Stimulated activated naive CD8-positive, alpha-beta T cell treated with anti-CD3 and anti-CD28 coated beads, Interleukin-15, amount 100 ng/mL, for 72 hours (primary cell): ENCODE measurements at regions not wholly inside any gene's neighbourhood (a gene's known extent, or its start where the extent isn't known, plus 50 kb on each side); places are given as distances from the start of the nearest gene placed in this dataset.

Experiments used
- ATAC-seq: fragments of 150-1000 bp; cut with Tn5 transposase; 2 replicates; pipeline ENCODE4 v1.10.0; 2021; ENCODE audit warnings: mild to moderate bottlenecking, moderate library complexity
- DNase-seq, 2 donors: peaks; one replicate each; pipeline ENCODE4 v3.0.0; 2021 to 2022
- H3K27ac Mint-ChIP-seq, 2 donors: one replicate each; pipeline ENCODE4 v1.8.0; 2022; ENCODE audit warnings: mild to moderate bottlenecking in 2 of 2, mixed read lengths in 2 of 2, moderate library complexity in 2 of 2
- H3K27me3 Mint-ChIP-seq: one replicate; pipeline ENCODE4 v1.8.0; 2022; ENCODE audit warnings: mixed read lengths
- H3K4me1 Mint-ChIP-seq: one replicate; pipeline ENCODE4 v1.8.0; 2022; ENCODE audit warnings: mild to moderate bottlenecking, mixed read lengths
- H3K4me3 Mint-ChIP-seq, 2 donors: one replicate each; pipeline ENCODE4 v1.8.0; 2022; ENCODE audit warnings: mild to moderate bottlenecking in 2 of 2, mixed read lengths in 2 of 2, moderate library complexity in 1 of 2
- H3K9me3 Mint-ChIP-seq, 2 donors: one replicate each; pipeline ENCODE4 v1.8.0; 2022; ENCODE audit warnings: mixed read lengths in 2 of 2

DNA sequence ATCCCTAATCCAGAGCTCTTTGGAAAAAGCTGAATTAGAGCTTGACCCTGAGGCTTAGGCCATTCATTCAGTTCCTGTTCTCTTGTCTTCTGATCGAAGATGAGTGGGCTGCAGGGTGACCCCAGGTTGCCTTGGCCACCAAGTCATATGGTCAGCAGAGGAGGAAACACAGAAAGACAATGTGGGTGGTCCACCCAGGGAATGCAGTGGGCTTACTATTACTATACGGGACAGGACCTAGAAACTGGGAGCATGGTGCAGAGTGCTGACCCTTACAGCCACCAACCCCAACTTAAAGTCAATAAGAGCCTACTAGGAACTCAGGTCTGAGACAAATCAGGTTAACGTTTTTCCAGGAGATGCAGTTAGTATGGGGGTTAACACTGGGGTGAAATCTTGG is 200.5 kb downstream of the HERPUD2 start:
- Mint-ChIP-seq H3K4me3 (no peak overlapping the region), H3K27ac (no peak overlapping the region), H3K9me3 (no peaks in the 10 kb centered on the region), H3K4me1 (no peaks in the 10 kb centered on the region), H3K27me3 (peaks cover 21% of the 10 kb centered on the region)
- no peak for DNase-seq
- no peak for ATAC-seq

DNA sequence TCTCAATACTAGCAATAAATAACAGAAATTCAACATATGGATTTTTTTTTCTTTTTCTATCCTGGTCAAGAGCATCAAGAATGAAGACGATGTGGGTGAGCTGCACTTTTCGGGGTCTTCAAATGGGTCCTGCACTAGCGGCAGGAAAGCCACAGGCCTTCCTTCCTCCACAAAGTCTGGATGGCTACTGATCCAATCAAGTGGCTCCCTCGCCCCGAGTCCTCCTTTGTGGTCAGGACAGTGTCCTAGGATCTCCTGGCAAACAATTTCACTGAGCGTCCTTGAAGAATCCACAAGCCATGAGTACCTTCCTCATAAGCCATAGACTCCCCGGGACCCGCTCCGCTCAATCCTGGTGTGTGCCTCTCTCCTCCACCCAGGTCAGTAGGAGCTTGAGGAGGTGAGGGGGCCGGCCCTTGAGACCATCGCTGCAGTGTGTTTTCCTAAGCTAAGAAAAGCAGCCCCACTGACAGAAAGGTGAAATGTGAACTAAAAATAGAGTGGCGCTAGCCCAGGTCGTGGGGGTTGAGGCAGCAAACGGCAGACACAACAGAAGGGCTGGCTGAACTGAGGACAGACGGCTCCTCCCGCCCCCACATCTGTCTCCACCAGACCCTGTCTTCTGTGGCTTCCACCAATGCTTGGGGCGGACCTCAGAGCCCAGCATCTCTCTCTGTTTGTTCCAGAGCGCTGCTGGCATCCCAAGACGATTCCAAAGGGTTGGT is 202.3 kb downstream of the HERPUD2 start:
- Mint-ChIP-seq H3K27ac (no peak overlapping the region), H3K4me3 (no peak overlapping the region), H3K9me3 (no peaks in the 10 kb centered on the region), H3K27me3 (peaks cover 7% of the 10 kb centered on the region), H3K4me1 (no peaks in the 10 kb centered on the region)
- no peak for DNase-seq
- no peak for ATAC-seq

DNA sequence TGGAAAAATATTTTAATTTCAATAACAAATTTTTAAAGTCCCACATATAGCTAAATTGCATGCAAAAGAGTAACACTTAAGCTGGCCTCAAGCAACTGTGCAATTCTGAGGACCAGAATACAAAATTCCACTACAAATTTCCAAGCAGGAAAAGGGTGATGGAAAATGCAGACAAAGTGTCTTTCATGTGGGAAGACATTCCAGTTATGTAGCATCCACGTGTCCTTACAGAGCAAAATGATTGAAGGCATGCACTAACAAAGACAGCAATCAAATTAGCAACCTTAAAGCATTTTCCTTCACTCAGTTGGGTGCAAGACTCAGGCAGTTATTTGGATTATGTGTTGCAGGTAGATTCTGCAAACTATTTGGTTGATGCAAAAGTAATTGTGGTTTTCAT is 203.7 kb downstream of the HERPUD2 start:
- H3K27me3 Mint-ChIP-seq: no peaks in the 10 kb centered on the region
- DNase-seq: no peak
- ATAC-seq: no peak
- H3K4me1 Mint-ChIP-seq: no peaks in the 10 kb centered on the region
- no peak overlapping the region for H3K4me3 Mint-ChIP-seq
- no peaks in the 10 kb centered on the region for H3K9me3 Mint-ChIP-seq
- no peak overlapping the region for H3K27ac Mint-ChIP-seq

DNA sequence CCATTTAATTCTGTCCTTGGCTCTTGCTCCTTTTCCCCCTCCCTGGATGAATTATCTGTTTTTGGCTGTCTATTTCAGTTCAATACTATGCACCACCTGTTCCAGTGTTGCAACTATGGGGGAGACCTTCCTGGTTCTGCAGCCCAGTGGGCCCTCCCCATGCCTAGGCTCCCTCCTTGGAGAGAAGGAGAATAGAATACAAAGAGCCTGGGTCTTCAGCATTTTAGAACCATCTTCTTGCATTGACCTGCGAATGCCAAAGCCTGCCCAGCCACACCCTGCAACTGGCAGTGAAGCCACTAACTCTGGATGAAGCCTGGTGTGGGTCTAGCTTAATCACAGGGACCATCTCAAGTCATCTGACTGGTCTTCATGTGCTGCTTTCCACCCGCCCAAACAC is 207.1 kb downstream of the HERPUD2 start:
- Mint-ChIP-seq H3K27ac (no peak overlapping the region), H3K4me3 (no peak overlapping the region), H3K9me3 (no peaks in the 10 kb centered on the region), H3K4me1 (no peaks in the 10 kb centered on the region), H3K27me3 (peaks cover 8% of the 10 kb centered on the region)
- ATAC-seq (no peak), DNase-seq (no peak)

DNA sequence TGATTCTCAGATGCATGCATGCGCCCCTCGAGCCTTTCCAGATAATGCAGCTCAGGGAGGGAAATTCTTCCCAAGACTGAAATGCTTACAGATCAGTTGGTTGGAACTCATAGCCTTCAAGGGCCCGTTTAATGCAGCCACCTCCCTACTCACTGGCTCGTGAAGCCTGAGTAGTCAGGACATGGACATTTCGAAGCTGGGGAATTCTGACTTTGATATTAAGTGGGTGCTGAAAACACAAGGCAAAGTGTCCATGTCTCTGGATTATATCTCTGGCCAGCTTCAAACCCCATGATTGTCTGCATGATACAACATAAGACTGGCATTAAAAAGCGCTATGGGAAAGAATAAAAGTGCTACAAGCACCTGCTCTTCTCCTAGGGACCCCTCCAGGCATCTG is 207.5 kb downstream of the HERPUD2 start:
- Mint-ChIP-seq H3K9me3 (no peaks in the 10 kb centered on the region), H3K4me1 (no peaks in the 10 kb centered on the region), H3K27ac (no peak overlapping the region), H3K4me3 (no peak overlapping the region), H3K27me3 (peaks cover 8% of the 10 kb centered on the region)
- DNase-seq: no peak
- ATAC-seq: no peak

DNA sequence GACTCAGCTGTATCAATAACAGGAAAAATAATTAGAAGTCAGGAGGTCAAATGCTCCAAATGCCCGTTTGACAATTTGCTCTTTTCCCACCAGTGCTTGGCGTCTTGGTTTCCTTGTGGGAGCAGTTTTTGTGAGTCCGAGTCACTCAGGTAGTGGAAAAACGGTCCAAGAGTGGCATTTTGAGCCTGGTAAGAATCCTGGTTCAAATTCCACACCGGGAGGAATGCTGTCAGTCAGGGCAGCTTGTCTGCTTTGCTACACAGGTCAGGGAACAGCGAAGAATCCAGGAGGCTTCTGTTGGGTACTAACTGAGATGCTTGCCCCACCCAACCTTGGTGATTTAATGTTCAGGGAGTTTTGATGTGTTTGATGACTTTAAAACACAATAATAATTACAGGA is 209.5 kb downstream of the HERPUD2 start:
- no peaks in the 10 kb centered on the region for H3K9me3 Mint-ChIP-seq
- no peak for DNase-seq
- H3K27ac Mint-ChIP-seq: no peak overlapping the region
- no peak overlapping the region for H3K4me3 Mint-ChIP-seq
- no peaks in the 10 kb centered on the region for H3K4me1 Mint-ChIP-seq
- no peak for ATAC-seq
- peaks cover 23% of the 10 kb centered on the region for H3K27me3 Mint-ChIP-seq

DNA sequence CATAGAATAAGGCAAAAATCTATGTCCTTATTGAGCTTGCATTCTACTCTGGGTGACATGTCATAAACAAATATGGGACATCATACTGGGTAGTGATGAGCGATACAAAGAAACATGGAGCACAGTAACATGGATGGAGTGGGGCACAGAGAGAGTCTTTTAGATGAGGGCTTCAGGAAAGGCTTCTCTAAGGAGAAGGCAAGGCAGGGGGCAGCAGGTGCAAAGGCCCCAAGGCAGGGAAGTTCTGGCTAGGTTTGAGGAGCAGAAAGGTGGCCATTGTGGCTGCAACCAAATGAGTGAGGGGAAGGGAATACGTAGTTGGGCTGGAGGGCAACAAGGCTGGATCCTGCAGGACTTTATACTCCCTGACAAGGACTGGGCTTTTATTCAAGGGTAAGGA is 211.4 kb downstream of the HERPUD2 start:
- Mint-ChIP-seq H3K9me3 (peaks cover 0 to 1% of the 10 kb centered on the region in 2 donors), H3K4me3 (no peak overlapping the region), H3K4me1 (no peaks in the 10 kb centered on the region), H3K27ac (no peak overlapping the region), H3K27me3 (peaks cover 24% of the 10 kb centered on the region)
- DNase-seq: no peak
- no peak for ATAC-seq

DNA sequence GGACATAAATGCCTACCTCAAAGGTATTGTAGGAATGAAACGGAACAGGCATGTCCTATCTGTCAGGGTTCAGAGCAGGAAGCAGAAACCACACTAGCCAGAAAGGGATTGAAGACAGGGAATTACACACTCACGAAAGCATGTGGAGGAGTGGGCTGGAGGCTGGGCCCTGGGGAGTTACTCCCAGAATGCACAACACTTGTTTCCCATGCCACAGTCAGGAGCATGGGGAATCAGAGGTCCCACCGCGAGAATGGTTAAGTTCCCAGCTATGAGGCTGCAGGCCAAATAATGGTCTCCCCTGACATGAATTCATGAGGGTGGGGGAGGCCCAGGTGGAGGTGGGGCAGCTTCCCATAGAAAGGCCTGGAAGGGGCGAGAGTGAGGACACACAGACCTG is 212.7 kb downstream of the HERPUD2 start:
- Mint-ChIP-seq H3K27me3 (peaks cover 29% of the 10 kb centered on the region), H3K4me1 (no peaks in the 10 kb centered on the region), H3K9me3 (peaks cover 1 to 14% of the 10 kb centered on the region in 2 donors), H3K27ac (no peak overlapping the region), H3K4me3 (no peak overlapping the region)
- ATAC-seq (no peak), DNase-seq (no peak)

DNA sequence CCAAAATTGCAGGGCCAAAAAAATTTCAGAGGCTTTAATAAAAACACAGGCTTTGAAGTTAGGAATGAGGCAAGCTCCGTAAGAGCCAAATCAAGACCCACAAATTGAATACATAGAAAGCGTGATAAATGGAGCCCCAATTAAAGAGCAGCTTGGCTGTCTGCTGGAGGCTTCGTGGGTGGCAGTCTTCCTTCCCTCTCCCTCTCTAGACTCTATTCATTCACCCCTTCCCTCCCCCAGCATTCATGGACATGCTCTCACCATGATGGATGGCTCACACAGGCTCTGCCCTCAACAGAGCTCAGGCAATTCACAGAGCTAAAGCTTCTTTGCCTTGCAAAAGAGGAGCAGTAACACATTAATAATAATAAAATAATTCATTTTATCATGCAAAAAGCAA is 214.1 kb downstream of the HERPUD2 start:
- Mint-ChIP-seq H3K27ac (no peak overlapping the region), H3K4me3 (no peak overlapping the region)

DNA sequence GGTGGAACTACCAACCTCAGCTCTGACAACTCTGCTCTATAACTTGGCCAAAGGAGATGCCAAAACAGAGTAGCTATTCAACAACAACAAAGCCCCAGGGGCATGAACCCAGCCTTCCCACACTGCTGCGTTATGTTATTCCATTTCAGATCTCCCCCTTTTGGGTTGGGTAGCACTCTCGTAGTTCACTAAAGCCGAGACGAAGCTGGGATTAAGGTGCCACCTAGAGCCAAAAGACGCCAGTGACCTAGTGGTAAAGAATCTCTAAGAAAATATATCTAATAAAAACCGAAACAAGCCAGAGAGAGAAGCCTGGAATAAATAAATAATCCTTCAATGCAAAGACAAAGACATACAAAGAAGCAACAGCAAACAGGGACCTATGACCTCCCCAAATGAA is 217.3 kb downstream of the HERPUD2 start:
- H3K9me3 Mint-ChIP-seq: peaks cover 13 to 25% of the 10 kb centered on the region in 2 donors
- peaks cover 42% of the 10 kb centered on the region for H3K27me3 Mint-ChIP-seq
- ATAC-seq (no peak), DNase-seq (no peak)
- H3K4me3 Mint-ChIP-seq: no peak overlapping the region
- no peaks in the 10 kb centered on the region for H3K4me1 Mint-ChIP-seq
- H3K27ac Mint-ChIP-seq: no peak overlapping the region

More for the DNA sequence above, 214.1 kb downstream of the HERPUD2 start:
- Mint-ChIP-seq H3K4me1 (no peaks in the 10 kb centered on the region), H3K27me3 (peaks cover 29% of the 10 kb centered on the region), H3K9me3 (peaks cover 8 to 18% of the 10 kb centered on the region in 2 donors)
- DNase-seq (no peak), ATAC-seq (no peak)

DNA sequence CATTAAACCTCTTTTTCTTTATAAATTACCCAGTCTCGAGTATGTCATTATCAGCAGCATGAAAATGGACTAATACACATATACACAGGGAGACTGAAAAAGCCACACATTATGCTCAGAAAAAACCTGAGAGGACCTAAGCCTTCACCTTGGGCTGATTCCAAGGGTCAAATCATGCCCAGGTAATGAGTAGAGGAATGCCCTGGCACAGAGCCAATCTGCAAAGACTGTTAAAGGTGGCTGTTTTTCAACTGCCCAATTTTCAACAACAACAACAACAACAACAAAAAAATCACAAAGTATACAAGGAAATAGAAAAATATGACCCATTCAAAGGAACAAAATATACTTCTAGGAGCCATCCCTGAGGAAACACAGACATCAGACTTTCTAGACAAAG is 220.2 kb upstream of the TBX20 start:
- H3K4me1 Mint-ChIP-seq: no peaks in the 10 kb centered on the region
- H3K9me3 Mint-ChIP-seq: peaks cover 13 to 25% of the 10 kb centered on the region in 2 donors
- H3K27me3 Mint-ChIP-seq: peaks cover 37% of the 10 kb centered on the region
- no peak overlapping the region for H3K27ac Mint-ChIP-seq
- ATAC-seq (no peak), DNase-seq (no peak)
- no peak overlapping the region for H3K4me3 Mint-ChIP-seq

DNA sequence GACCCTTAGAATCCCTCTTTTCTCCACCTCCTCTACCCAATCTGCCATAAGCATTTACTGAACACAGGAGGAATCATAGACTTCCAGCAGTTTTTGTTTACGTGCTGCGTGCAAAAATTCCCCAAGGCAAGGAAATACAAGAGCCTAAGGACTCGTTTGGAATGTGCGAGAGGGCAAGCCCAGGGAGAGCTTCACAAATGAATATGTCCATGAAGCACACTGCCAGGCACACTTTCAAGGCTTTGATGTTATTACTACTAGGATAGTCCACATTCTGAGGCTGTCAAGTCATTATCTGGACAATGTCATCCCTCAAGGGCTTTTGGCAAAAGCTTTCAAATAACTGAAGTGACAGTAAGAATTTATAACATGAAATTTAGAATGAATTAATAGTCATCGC is 214.7 kb upstream of the TBX20 start:
- no peaks in the 10 kb centered on the region for H3K4me1 Mint-ChIP-seq
- DNase-seq (no peak), ATAC-seq (no peak)
- H3K4me3 Mint-ChIP-seq: no peak overlapping the region
- no peaks in the 10 kb centered on the region for H3K9me3 Mint-ChIP-seq
- no peak overlapping the region for H3K27ac Mint-ChIP-seq
- H3K27me3 Mint-ChIP-seq: peaks cover 26% of the 10 kb centered on the region

DNA sequence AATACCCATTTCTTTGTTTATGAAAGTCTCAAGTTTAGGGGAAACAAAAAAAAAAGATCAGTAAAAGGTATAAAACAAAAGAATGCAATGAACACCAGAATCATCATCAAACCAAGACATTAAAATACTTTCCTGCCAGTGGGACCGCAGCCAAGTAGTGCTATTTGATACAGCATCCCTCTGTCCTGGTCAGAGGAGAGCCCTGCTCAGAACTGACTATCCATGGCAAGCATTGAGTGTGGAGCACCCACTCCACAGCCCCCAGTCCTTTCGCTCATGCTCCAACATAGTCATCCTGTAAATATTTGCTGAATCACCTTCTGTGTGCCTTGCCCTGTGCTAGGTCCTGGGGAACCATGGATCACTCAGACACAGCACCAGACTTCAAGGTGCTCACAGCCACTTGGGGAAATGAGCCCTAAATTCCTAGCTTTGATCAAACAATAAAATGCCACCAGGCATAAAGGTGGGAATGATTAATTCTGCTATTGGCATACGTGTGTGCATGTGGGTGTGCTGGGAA is 213.6 kb upstream of the TBX20 start:
- no peak overlapping the region for H3K27ac Mint-ChIP-seq
- H3K4me1 Mint-ChIP-seq: no peaks in the 10 kb centered on the region
- ATAC-seq (no peak), DNase-seq (no peak)
- H3K9me3 Mint-ChIP-seq: no peaks in the 10 kb centered on the region
- peaks cover 20% of the 10 kb centered on the region for H3K27me3 Mint-ChIP-seq
- no peak overlapping the region for H3K4me3 Mint-ChIP-seq

DNA sequence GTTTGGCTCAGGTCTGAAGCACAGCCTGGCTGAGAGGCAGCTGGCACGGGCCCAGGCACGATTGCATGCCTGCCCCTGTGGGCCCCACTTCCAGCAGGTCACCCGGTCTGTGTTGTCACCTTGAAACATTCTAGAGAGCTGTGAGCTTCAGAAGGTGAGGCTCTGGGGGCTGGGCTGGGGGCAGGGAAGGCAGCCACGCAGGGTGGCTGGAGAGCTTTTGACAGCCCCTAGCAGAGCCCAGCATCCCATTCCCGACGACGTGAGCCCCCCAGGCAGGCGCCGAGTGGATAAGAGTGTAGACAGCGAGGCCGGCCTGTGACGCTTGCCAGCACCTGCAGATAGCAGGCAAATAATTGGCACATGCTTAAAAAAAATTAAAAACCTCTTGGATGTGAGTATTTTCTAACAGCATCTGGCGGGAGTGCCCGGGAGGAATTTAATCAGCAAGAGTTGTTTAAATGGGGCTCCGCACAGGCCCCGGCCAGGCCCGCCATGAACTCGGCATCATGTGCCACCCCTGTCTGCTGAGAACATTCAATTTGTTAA is 212.0 kb upstream of the TBX20 start:
- Mint-ChIP-seq H3K27ac (no peak overlapping the region), H3K9me3 (no peaks in the 10 kb centered on the region), H3K4me3 (no peak overlapping the region), H3K4me1 (no peaks in the 10 kb centered on the region), H3K27me3 (peaks cover 20% of the 10 kb centered on the region)
- no peak for ATAC-seq
- no peak for DNase-seq

DNA sequence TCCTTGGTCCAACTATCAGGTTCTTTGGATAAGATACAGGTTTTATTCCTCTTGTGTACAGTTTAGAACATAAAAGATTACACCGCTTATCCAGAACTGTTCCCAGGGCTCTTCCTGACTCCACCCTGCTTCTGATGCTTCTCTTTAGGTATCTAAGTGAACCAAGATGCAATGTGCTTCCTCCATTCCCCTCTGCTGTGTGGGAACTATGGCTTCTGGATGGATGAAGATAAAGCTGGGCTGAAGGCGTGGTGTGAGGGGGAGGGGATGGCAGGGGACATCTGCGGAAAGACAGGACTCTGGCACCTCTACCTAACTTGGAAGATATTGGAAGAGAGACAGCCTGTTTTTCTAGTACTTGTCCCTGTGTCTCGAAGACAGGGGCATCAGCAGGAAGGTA is 209.9 kb upstream of the TBX20 start:
- no peak for DNase-seq
- ATAC-seq: no peak
- Mint-ChIP-seq H3K4me3 (no peak overlapping the region), H3K27me3 (peaks cover 6% of the 10 kb centered on the region), H3K4me1 (no peaks in the 10 kb centered on the region), H3K9me3 (peaks cover 0 to 3% of the 10 kb centered on the region in 2 donors), H3K27ac (no peak overlapping the region)

DNA sequence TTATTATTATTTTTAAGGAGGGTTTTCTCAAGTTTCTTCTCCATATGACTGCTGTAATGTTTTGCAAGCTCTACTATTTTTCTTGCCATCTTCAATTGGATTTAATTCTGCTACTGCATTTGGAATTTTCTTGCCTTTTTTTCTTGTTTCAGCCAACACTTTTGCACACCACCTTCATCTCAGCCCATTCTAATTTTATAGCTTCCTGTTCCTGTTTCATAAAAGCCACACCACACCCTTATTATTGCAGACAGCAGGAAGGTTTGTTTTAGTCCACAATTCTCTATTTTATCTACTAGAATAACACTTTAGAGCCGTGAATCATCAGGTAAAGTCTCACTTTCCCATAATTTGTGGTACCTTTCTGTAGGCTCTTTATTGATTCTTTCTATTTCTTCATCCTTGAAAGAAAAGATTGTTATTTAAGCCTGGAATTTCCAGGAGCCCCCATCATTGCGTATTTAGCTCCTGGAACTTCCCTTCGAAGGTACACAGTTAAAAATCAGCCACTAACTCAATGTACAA is 209.3 kb upstream of the TBX20 start:
- peaks cover 0 to 8% of the 10 kb centered on the region in 2 donors for H3K9me3 Mint-ChIP-seq
- H3K4me3 Mint-ChIP-seq: no peak overlapping the region
- no peaks in the 10 kb centered on the region for H3K4me1 Mint-ChIP-seq
- H3K27me3 Mint-ChIP-seq: peaks cover 1% of the 10 kb centered on the region
- DNase-seq (no peak), ATAC-seq (no peak)
- H3K27ac Mint-ChIP-seq: no peak overlapping the region
